ENCODE measurements at regions not wholly inside any gene's neighbourhood (a gene's known extent, or its start where the extent isn't known, plus 50 kb on each side); places are given as distances from the start of the nearest gene placed in this dataset.
"Not testable (repeated sequence)": the region's sequence is repeated elsewhere in the genome, so short reads cannot be mapped to it uniquely, and the experiment has no call there.

GRCh38 chr7:9071160-9071762 lies 637.9 kb downstream of the NXPH1 start:
- no peak for DNase-seq (ENCODE audit: low read depth)

- not testable (repeated sequence) for DNase-seq (ENCODE audit: low read depth)
Measured at GRCh38 chr7:9075774-9076173, 642.4 kb downstream of the NXPH1 start.

- no peak for DNase-seq (ENCODE audit: low read depth)
Measured at GRCh38 chr7:9082203-9082602, 648.8 kb downstream of the NXPH1 start.

- DNase-seq (ENCODE audit: low read depth) = no peak
Measured at GRCh38 chr7:9083837-9084236, 650.4 kb downstream of the NXPH1 start.

GRCh38 chr7:9091282-9091681 lies 657.9 kb downstream of the NXPH1 start:
- no peak for DNase-seq (ENCODE audit: low read depth)

- peak; percentile 2 for DNase-seq (ENCODE audit: low read depth)
Measured at GRCh38 chr7:9097565-9098060, 664.2 kb downstream of the NXPH1 start.

- no peak for DNase-seq (ENCODE audit: low read depth)
Measured at GRCh38 chr7:9100289-9100688, 666.9 kb downstream of the NXPH1 start.

- no peak for DNase-seq (ENCODE audit: low read depth)
Measured at GRCh38 chr7:9102846-9103245, 669.4 kb downstream of the NXPH1 start.

- no peak for DNase-seq (ENCODE audit: low read depth)
Measured at GRCh38 chr7:9106747-9107146, 673.3 kb downstream of the NXPH1 start.

GRCh38 chr7:9120331-9120730 lies 686.9 kb downstream of the NXPH1 start:
- DNase-seq (ENCODE audit: low read depth) = no peak

GRCh38 chr7:9124320-9124719 lies 690.9 kb downstream of the NXPH1 start:
- no peak for DNase-seq (ENCODE audit: low read depth)

GRCh38 chr7:9125246-9125645 lies 691.8 kb downstream of the NXPH1 start:
- no peak for DNase-seq (ENCODE audit: low read depth)

GRCh38 chr7:9127901-9128300 lies 694.5 kb downstream of the NXPH1 start:
- no peak for DNase-seq (ENCODE audit: low read depth)

- no peak for DNase-seq (ENCODE audit: low read depth)
Measured at GRCh38 chr7:9148687-9149086, 715.3 kb downstream of the NXPH1 start.

GRCh38 chr7:9149499-9150082 lies 716.2 kb downstream of the NXPH1 start:
- peak; percentile 51 for DNase-seq (ENCODE audit: low read depth)

- not testable (repeated sequence) for DNase-seq (ENCODE audit: low read depth)
Measured at GRCh38 chr7:9163691-9164090, 730.3 kb downstream of the NXPH1 start.

- DNase-seq (ENCODE audit: low read depth) = no peak
Measured at GRCh38 chr7:9175871-9176270, 742.5 kb downstream of the NXPH1 start.

- DNase-seq (ENCODE audit: low read depth) = no peak
Measured at GRCh38 chr7:9181356-9181755, 747.9 kb downstream of the NXPH1 start.

- DNase-seq (ENCODE audit: low read depth) = no peak
Measured at GRCh38 chr7:9186730-9187129, 753.3 kb downstream of the NXPH1 start.

- DNase-seq (ENCODE audit: low read depth) = no peak
Measured at GRCh38 chr7:9189703-9190102, 756.3 kb downstream of the NXPH1 start.

- no peak for DNase-seq (ENCODE audit: low read depth)
Measured at GRCh38 chr7:9192969-9193368, 759.6 kb downstream of the NXPH1 start.

GRCh38 chr7:9200626-9201025 lies 767.2 kb downstream of the NXPH1 start:
- DNase-seq (ENCODE audit: low read depth) = no peak

- no peak for DNase-seq (ENCODE audit: low read depth)
Measured at GRCh38 chr7:9201928-9202327, 768.5 kb downstream of the NXPH1 start.

GRCh38 chr7:9204571-9204970 lies 771.2 kb downstream of the NXPH1 start:
- DNase-seq (ENCODE audit: low read depth) = no peak
